ENCODE measurements at regions not wholly inside any gene's neighbourhood (a gene's known extent, or its start where the extent isn't known, plus 50 kb on each side); places are given as distances from the start of the nearest gene placed in this dataset.

DNA sequence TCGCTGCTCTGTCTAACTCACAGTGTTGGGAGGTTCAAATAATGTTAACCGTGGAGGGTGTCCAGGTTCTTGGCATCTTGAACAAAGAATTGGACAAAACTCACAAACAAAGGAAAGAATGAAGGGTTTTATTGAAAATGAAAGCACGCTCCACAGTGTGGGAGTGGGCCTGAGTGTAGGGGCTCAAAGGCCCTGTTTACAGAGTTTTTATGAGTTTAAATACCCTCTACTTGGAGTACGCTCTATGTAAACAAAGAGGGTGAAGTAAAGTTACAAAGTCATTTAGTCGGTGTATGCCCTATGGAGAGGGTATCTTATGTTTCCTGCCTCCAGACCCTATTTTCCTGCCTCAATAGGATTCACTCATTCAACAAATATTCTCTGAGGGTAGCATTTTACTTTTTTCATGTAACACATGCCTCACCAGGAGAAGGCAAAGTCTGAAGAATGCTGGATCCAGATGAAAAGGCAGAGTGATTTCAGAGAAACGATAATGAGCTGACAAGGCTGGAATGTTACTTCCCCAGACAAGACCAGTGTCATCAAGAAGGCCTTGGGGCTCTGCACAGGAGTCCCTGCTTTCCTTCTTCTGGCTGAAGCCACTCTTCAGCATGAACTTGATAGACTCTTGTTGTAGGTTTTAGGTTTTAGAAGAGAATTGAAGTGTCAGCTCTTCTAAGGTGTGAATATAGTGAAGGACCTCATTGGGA, 163.6 kb downstream of the FAM43A start:
- no peaks in the 10 kb centered on the region for H3K9me3 ChIP-seq
- no peak overlapping the region for H3K27ac ChIP-seq
- DNase-seq (ENCODE audit: low spot score in 2 of 2) = no peak
- no peaks in the 10 kb centered on the region for H3K27me3 ChIP-seq
- H3K4me1 ChIP-seq = peaks cover 0 to under 1% of the 10 kb centered on the region in 2 donors
- no peaks in the 10 kb centered on the region for H3K36me3 ChIP-seq
- no peak overlapping the region for H3K4me3 ChIP-seq
- intact Hi-C loops (cut with DNase I; ENCODE audit: low total_unique reads) = no loop called here
- TF ChIP-seq POLR2A (IDR thresholded peaks at IDR 0.05) (no peak), POLR2AphosphoS5 (IDR thresholded peaks at IDR 0.05) (no peak)
- TF ChIP-seq, protein P1, sequence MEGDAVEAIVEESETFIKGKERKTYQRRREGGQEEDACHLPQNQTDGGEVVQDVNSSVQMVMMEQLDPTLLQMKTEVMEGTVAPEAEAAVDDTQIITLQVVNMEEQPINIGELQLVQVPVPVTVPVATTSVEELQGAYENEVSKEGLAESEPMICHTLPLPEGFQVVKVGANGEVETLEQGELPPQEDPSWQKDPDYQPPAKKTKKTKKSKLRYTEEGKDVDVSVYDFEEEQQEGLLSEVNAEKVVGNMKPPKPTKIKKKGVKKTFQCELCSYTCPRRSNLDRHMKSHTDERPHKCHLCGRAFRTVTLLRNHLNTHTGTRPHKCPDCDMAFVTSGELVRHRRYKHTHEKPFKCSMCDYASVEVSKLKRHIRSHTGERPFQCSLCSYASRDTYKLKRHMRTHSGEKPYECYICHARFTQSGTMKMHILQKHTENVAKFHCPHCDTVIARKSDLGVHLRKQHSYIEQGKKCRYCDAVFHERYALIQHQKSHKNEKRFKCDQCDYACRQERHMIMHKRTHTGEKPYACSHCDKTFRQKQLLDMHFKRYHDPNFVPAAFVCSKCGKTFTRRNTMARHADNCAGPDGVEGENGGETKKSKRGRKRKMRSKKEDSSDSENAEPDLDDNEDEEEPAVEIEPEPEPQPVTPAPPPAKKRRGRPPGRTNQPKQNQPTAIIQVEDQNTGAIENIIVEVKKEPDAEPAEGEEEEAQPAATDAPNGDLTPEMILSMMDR (IDR thresholded peaks at IDR 0.05) = no peak

DNA sequence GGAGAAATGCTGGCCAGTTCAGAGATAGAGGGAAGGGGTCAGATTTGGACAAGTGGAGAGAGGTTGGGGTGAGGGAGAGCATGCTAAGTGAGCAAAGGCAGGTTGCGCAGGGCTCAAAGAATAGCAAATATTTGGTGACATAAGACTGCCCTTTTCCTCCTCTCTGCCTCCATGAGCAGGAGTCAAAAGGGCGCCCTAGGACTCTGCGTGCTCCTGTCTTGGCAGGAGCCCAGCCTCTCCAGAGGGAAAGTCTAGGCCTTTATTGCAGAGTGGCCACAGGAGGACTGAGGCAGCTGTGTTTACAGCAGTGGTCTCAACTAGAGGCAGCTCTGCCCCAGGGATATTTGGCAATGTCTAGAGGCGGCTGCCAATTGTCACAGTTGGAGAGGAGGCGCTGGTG, 165.6 kb downstream of the FAM43A start:
- peaks cover 0 to 7% of the 10 kb centered on the region in 2 donors for H3K4me1 ChIP-seq
- DNase-seq (ENCODE audit: low spot score in 2 of 2) = no peak
- no peak for TF ChIP-seq POLR2A (IDR thresholded peaks at IDR 0.05)
- TF ChIP-seq, protein P1 (IDR thresholded peaks at IDR 0.05) = no peak
- H3K27me3 ChIP-seq = no peaks in the 10 kb centered on the region
- intact Hi-C loops (cut with DNase I; ENCODE audit: low total_unique reads) = no loop called here
- no peaks in the 10 kb centered on the region for H3K36me3 ChIP-seq
- H3K9me3 ChIP-seq = no peaks in the 10 kb centered on the region
- no peak overlapping the region for H3K4me3 ChIP-seq
- H3K27ac ChIP-seq = no peak overlapping the region

DNA sequence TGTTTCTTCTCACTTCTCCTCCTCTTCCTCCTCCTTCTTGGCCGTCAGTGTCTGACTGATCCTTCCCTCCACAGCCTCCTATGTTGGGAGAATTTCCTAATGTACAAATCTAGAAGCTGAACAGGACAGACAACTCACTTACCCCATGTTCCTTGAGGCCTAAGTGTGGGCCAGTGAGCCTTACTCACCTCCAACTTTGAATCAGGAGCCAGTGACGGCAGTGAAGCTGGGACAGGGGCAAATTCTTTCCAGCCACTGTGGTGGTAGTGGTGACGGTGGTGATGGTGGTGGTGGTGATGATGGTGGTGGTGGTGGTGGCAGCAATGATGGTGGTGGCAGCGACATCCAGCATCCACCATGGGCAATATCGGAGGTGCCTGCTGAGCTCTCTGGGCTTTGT, 166.3 kb downstream of the FAM43A start:
- H3K36me3 ChIP-seq = no peaks in the 10 kb centered on the region
- DNase-seq (ENCODE audit: low spot score in 2 of 2) = no peak
- TF ChIP-seq POLR2AphosphoS5 (IDR thresholded peaks at IDR 0.05) (no peak), POLR2A (IDR thresholded peaks at IDR 0.05) (no peak)
- TF ChIP-seq, protein P1 (IDR thresholded peaks at IDR 0.05) = no peak
- no peaks in the 10 kb centered on the region for H3K9me3 ChIP-seq
- intact Hi-C loops (cut with DNase I; ENCODE audit: low total_unique reads) = no loop called here
- H3K27ac ChIP-seq = no peak overlapping the region
- H3K4me1 ChIP-seq = peaks cover 0 to 7% of the 10 kb centered on the region in 2 donors
- H3K4me3 ChIP-seq = no peak overlapping the region
- H3K27me3 ChIP-seq = no peaks in the 10 kb centered on the region

DNA sequence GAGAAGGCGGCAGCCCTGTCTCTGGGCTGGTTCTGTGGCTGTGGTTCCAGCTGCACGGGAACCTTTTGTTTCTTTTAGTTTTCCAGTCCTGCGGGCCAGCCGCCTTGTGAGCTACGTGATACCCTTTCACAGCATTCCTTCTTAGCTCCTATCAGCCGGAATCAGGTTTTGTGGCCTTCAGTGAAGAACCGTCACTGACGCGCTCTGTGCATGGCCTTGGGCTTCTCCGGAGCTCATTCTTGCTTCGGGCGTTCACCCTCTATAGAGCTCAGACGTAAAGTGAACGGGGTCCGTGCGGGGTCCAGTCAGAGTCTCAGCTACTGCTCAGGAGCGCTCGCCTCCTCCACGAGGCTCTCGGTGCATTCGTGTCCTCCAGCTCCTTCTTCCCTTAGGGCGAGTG, 166.7 kb downstream of the FAM43A start:
- TF ChIP-seq POLR2A (IDR thresholded peaks at IDR 0.05) (no peak), POLR2AphosphoS5 (IDR thresholded peaks at IDR 0.05) (no peak)
- TF ChIP-seq, protein P1 (IDR thresholded peaks at IDR 0.05) = no peak
- H3K36me3 ChIP-seq = no peaks in the 10 kb centered on the region
- no peak for DNase-seq (ENCODE audit: low spot score in 2 of 2)
- no peaks in the 10 kb centered on the region for H3K27me3 ChIP-seq
- H3K4me1 ChIP-seq = peaks cover 0 to 7% of the 10 kb centered on the region in 2 donors
- H3K4me3 ChIP-seq = no peak overlapping the region
- intact Hi-C loops (cut with DNase I; ENCODE audit: low total_unique reads) = no loop called here
- no peak overlapping the region for H3K27ac ChIP-seq
- no peaks in the 10 kb centered on the region for H3K9me3 ChIP-seq

DNA sequence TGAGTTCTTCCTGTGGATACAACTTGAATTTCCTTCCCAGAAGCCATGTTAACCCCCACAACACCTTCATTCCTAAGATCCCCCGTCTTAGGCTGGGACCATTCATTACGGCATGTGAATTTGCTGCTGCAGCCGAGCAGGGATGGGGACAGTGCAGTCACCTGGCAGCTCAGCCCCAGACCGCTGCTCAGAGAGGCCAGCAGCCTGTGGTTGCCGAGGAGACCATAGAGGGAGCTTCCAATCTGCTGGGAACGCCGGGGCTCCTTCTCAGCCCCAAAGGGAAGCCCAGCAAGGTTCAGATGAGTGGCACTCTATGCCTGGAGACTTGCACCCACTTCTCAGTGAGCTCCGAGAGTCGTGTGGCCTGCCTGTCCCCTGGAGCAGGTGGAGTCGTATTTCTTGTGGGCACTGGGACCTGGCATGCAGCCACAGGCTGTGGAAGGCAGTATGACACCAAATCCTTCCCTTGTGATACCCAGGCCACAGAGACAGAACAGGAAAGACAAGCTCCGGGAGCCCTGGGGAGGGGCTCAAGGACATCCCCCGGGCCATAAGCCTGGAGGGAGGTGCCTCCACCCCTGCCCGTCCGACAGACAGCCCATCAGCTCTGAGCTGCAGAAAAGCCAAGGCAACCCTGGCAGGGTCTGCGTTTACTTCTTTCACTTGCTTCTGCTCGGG, 167.3 kb downstream of the FAM43A start:
- no peak overlapping the region for H3K4me3 ChIP-seq
- TF ChIP-seq POLR2AphosphoS5 (IDR thresholded peaks at IDR 0.05) (no peak), POLR2A (IDR thresholded peaks at IDR 0.05) (no peak)
- TF ChIP-seq, protein P1 (IDR thresholded peaks at IDR 0.05) = no peak
- intact Hi-C loops (cut with DNase I; ENCODE audit: low total_unique reads) = no loop called here
- peak in 1 of 2 donors; percentile 30 for DNase-seq (ENCODE audit: low spot score in 2 of 2)
- peaks cover 0 to 7% of the 10 kb centered on the region in 2 donors for H3K4me1 ChIP-seq
- H3K9me3 ChIP-seq = no peaks in the 10 kb centered on the region
- no peaks in the 10 kb centered on the region for H3K27me3 ChIP-seq
- H3K27ac ChIP-seq = no peak overlapping the region
- H3K36me3 ChIP-seq = no peaks in the 10 kb centered on the region
